GM12878 (cell line): ENCODE measurements at regions not wholly inside any gene's neighbourhood (a gene's known extent, or its start where the extent isn't known, plus 50 kb on each side); places are given as distances from the start of the nearest gene placed in this dataset.

ENCODE experiments used
- ATAC-seq: fragments of 200-7000 bp; cut with Tn5 transposase; 3 replicates; pipeline ENCODE4 v1.9.1; 2020; ENCODE audit warnings: mild to moderate bottlenecking, moderate library complexity
- BruUV-seq: library from RNA; stranded (reverse); fragments of 400-500 nt; replicated peaks from 2 replicates; lab custom pipeline; 2021; lab: Mats Ljungman, UMichigan
- CTCF ChIA-PET: fragments of 300-600 bp; sonication (Branson Sonifier 250); formaldehyde crosslinking; extraction: SDS; loops from one replicate; lab custom pipeline; 2021; ENCODE audit warnings: inconsistent platforms; lab: Yijun Ruan, JAX
- POLR2A ChIA-PET: fragments of 350-600 bp; formaldehyde crosslinking; extraction: SDS; loops from one replicate; lab custom pipeline; 2021; ENCODE audit warnings: inconsistent platforms; lab: Charles Lee
- RAD21 ChIA-PET: fragments of 300-600 bp; sonication (Branson Sonifier 250); formaldehyde crosslinking; loops from one replicate; lab custom pipeline; 2023; ENCODE audit warnings: antibody characterized with exemption; ENCODE audit not compliant: unreplicated experiment; lab: Charles Lee
- SMC1A ChIA-PET: fragments of 300-600 bp; sonication (Branson Sonifier 250); formaldehyde crosslinking; loops from one replicate; lab custom pipeline; 2023; ENCODE audit not compliant: unreplicated experiment, uncharacterized antibody; lab: Charles Lee
- DNase-seq: peaks from one replicate; pipeline ENCODE4 v3.0.0-alpha.2; 2011; ENCODE audit warnings: low read depth, low spot score
- FAIRE-seq: peaks from 3 replicates; lab custom pipeline; 2011; peaks lifted over from hg19 to GRCh38; lab: Jason Lieb, UNC
- H2AFZ ChIP-seq: 2 replicates; pipeline ENCODE4 v1.6.0; 2011; ENCODE audit warnings: low read depth, low read length, control low read depth; ENCODE audit not compliant: control insufficient read depth
- H3K27ac ChIP-seq: 2 replicates; pipeline ENCODE4 v1.5.1; 2011; ENCODE audit warnings: control low read depth; ENCODE audit not compliant: control insufficient read depth, insufficient read depth
- H3K27me3 ChIP-seq, 2 experiments: replicated peaks in 1 of 2; 2 replicates each; pipeline versions ENCODE4 v1.6.0 to v1.6.1; 2011; ENCODE audit warnings: low read length in 1 of 2; ENCODE audit not compliant: control insufficient read depth in 2 of 2, insufficient read depth in 2 of 2
- H3K36me3 ChIP-seq, 2 experiments: 2 replicates each; pipeline ENCODE4 v1.5.1; 2011; ENCODE audit warnings: low read length in 1 of 2; ENCODE audit not compliant: control insufficient read depth in 2 of 2, insufficient read depth in 2 of 2
- H3K4me1 ChIP-seq: 2 replicates; pipeline ENCODE4 v1.6.1; 2011; ENCODE audit warnings: mild to moderate bottlenecking, low read length, moderate library complexity, mixed read lengths; ENCODE audit not compliant: control insufficient read depth, insufficient read depth
- H3K4me2 ChIP-seq: 2 replicates; pipeline ENCODE4 v1.6.0; 2011; ENCODE audit warnings: control low read depth; ENCODE audit not compliant: control insufficient read depth, insufficient read depth
- H3K4me3 ChIP-seq: fragments of 200-600 bp; sonication (generic); 2 replicates; pipeline ENCODE4 v1.5.1; 2016
- H3K79me2 ChIP-seq: 2 replicates; pipeline ENCODE4 v1.6.0; 2011; ENCODE audit warnings: low read length; ENCODE audit not compliant: control insufficient read depth, insufficient read depth
- H3K9ac ChIP-seq: 2 replicates; pipeline ENCODE4 v1.8.0; 2011; ENCODE audit warnings: low read length, control low read depth, mixed read lengths; ENCODE audit not compliant: control insufficient read depth, insufficient read depth
- H3K9me3 ChIP-seq: replicated peaks from 3 replicates; pipeline ENCODE4 v1.5.1; 2011; ENCODE audit warnings: mild to moderate bottlenecking, low read length; ENCODE audit not compliant: control insufficient read depth, insufficient read depth
- H4K20me1 ChIP-seq: 2 replicates; pipeline ENCODE4 v1.6.0; 2011; ENCODE audit not compliant: control insufficient read depth, insufficient read depth
- EED ChIP-seq: sonication (generic); IDR thresholded peaks from 2 replicates; pipeline ENCODE4 v1.6.1; 2016; ENCODE audit warnings: antibody characterized with exemption, low read depth
- JUNB ChIP-seq: IDR thresholded peaks from 2 replicates; pipeline ENCODE4 v1.6.1; 2016; ENCODE audit warnings: antibody characterized with exemption, mild to moderate bottlenecking
- KAT2A ChIP-seq: conservative IDR thresholded peaks from 2 replicates; pipeline ENCODE4 v1.6.1; 2011; ENCODE audit warnings: low read depth, low read length; ENCODE audit not compliant: control insufficient read depth
- MEF2B ChIP-seq: fragments of 450-650 bp; IDR thresholded peaks from 2 replicates; pipeline ENCODE4 v1.6.1; 2018; ENCODE audit warnings: mild to moderate bottlenecking, moderate library complexity; ENCODE audit not compliant: partially characterized antibody, poor library complexity, severe bottlenecking
- MLLT1 ChIP-seq: fragments of 450-650 bp; IDR thresholded peaks from 2 replicates; pipeline ENCODE4 v1.6.1; 2016; ENCODE audit warnings: mild to moderate bottlenecking
- NFYB ChIP-seq: IDR thresholded peaks from 2 replicates; pipeline ENCODE4 v1.6.1; 2011; ENCODE audit warnings: low read depth, mild to moderate bottlenecking, low read length, improper control_type of control experiment, moderate library complexity; ENCODE audit not compliant: insufficient read depth
- POU2F2 ChIP-seq: IDR thresholded peaks from 3 replicates; pipeline ENCODE4 v1.6.1; 2011; ENCODE audit warnings: low read depth, mild to moderate bottlenecking, low read length, borderline replicate concordance
- RAD51 ChIP-seq: fragments of 450-650 bp; IDR thresholded peaks from 2 replicates; pipeline ENCODE4 v1.6.1; 2016; ENCODE audit warnings: moderate library complexity, mild to moderate bottlenecking, inconsistent platforms
- RELB ChIP-seq: fragments of 450-650 bp; IDR thresholded peaks from 2 replicates; pipeline ENCODE4 v1.6.1; 2017; ENCODE audit warnings: low read depth, mild to moderate bottlenecking, moderate library complexity
- SREBF2 ChIP-seq: IDR thresholded peaks from 2 replicates; pipeline ENCODE4 v1.6.1; 2012; ENCODE audit warnings: mild to moderate bottlenecking, low read length
- TCF3 ChIP-seq: IDR thresholded peaks from 2 replicates; pipeline ENCODE4 v1.6.1; 2012; ENCODE audit warnings: low read depth, mild to moderate bottlenecking, low read length, borderline replicate concordance; ENCODE audit not compliant: insufficient read depth
- YY1 ChIP-seq: IDR thresholded peaks from 2 replicates; pipeline ENCODE4 v1.6.1; 2011; ENCODE audit warnings: low read depth, mild to moderate bottlenecking, low read length
- ZBED1 ChIP-seq: IDR thresholded peaks from 2 replicates; pipeline ENCODE4 v1.6.1; 2016; ENCODE audit warnings: borderline replicate concordance
- WGBS: methylation state at CpG from one replicate; pipeline ENCODE4 v1.1.6; 2016; ENCODE audit warnings: low lambda C conversion rate; ENCODE audit not compliant: insufficient replicate concordance, insufficient coverage; ENCODE audit errors: missing lambda C conversion rate; 5-methylcytosine and 5-hydroxymethylcytosine counted together
- in situ Hi-C: fragments of 300-500 bp; cut with MboI; formaldehyde crosslinking; loops from 9 replicates; pipeline ENCODE4 v1.14.3; 2018; ENCODE audit warnings: mixed read lengths
- intact Hi-C: fragments of 100-400 bp; cut with micrococcal nuclease; formaldehyde crosslinking; loops from one replicate; pipeline ENCODE4 v1.14.2; 2022; ENCODE audit not compliant: unreplicated experiment
- TF ChIP-seq, protein P1 (sequence below): fragments of 450-650 bp; IDR thresholded peaks from 2 replicates; pipeline ENCODE4 v1.6.1; 2017; ENCODE audit warnings: antibody characterized with exemption, mild to moderate bottlenecking, moderate library complexity

GRCh38 chr16:54525104-54525503 lies 238.5 kb upstream of the IRX3 start:
- in situ Hi-C loops = no loop called here
- no peak for TF ChIP-seq POU2F2
- TF ChIP-seq, protein P1, sequence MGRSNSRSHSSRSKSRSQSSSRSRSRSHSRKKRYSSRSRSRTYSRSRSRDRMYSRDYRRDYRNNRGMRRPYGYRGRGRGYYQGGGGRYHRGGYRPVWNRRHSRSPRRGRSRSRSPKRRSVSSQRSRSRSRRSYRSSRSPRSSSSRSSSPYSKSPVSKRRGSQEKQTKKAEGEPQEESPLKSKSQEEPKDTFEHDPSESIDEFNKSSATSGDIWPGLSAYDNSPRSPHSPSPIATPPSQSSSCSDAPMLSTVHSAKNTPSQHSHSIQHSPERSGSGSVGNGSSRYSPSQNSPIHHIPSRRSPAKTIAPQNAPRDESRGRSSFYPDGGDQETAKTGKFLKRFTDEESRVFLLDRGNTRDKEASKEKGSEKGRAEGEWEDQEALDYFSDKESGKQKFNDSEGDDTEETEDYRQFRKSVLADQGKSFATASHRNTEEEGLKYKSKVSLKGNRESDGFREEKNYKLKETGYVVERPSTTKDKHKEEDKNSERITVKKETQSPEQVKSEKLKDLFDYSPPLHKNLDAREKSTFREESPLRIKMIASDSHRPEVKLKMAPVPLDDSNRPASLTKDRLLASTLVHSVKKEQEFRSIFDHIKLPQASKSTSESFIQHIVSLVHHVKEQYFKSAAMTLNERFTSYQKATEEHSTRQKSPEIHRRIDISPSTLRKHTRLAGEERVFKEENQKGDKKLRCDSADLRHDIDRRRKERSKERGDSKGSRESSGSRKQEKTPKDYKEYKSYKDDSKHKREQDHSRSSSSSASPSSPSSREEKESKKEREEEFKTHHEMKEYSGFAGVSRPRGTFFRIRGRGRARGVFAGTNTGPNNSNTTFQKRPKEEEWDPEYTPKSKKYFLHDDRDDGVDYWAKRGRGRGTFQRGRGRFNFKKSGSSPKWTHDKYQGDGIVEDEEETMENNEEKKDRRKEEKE = no peak
- no peak for TF ChIP-seq TCF3
- no peak for TF ChIP-seq ZBED1
- TF ChIP-seq MLLT1 = no peak
- no peak for TF ChIP-seq EED
- no peak for TF ChIP-seq JUNB
- TF ChIP-seq RELB = no peak
- no peak for TF ChIP-seq NFYB
- TF ChIP-seq KAT2A = no peak
- no peak for TF ChIP-seq MEF2B
- TF ChIP-seq SREBF2 = no peak
- no peak for TF ChIP-seq YY1
- no peak for TF ChIP-seq RAD51
- ChIA-PET CTCF (no interaction called here), POLR2A (no interaction called here), RAD21 (no interaction called here), SMC1A (no interaction called here)
- H3K9ac ChIP-seq = no peak overlapping the region
- WGBS = 10% methylated on average over 4 of the region's 4 CpGs
- no peak overlapping the region for H3K4me2 ChIP-seq
- H2AFZ ChIP-seq = no peak overlapping the region
- H3K4me3 ChIP-seq = no peak overlapping the region
- FAIRE-seq (no peak), DNase-seq (no peak), ATAC-seq (no peak)
- no peaks in the 10 kb centered on the region for H3K4me1 ChIP-seq
- H3K9me3 ChIP-seq = no peaks in the 10 kb centered on the region
- no peaks in the 10 kb centered on the region for H3K36me3 ChIP-seq
- no peaks in the 10 kb centered on the region for H4K20me1 ChIP-seq
- intact Hi-C loops = no loop called here
- BruUV-seq = no TSS peak
- H3K27ac ChIP-seq = no peak overlapping the region
- no peaks in the 10 kb centered on the region for H3K79me2 ChIP-seq
- no peaks in the 10 kb centered on the region for H3K27me3 ChIP-seq
